Breast epithelium (tissue), 4 donors: ENCODE measurements at regions not wholly inside any gene's neighbourhood (a gene's known extent, or its start where the extent isn't known, plus 50 kb on each side); places are given as distances from the start of the nearest gene placed in this dataset.
A peak's percentile ranks its signal among the peaks of the same experiment; 100 is the strongest.

Experiments used
- DNase-seq, 2 donors: peaks; one replicate each; pipeline ENCODE4 v3.0.0-alpha.2; 2019; ENCODE audit warnings: low spot score in 2 of 2
- H3K27ac ChIP-seq, 2 donors: fragments of 200-600 bp; sonication (generic) in 1 of 2; one replicate each; pipeline ENCODE4 v1.5.1; 2016 to 2019; ENCODE audit warnings: mild to moderate bottlenecking in 1 of 2
- H3K27me3 ChIP-seq, 2 donors: fragments of 200-600 bp; sonication (generic) in 1 of 2; one replicate each; pipeline versions ENCODE4 v1.5.1 to v1.6.0; 2017 to 2019; ENCODE audit warnings: control low read depth in 1 of 2, mild to moderate bottlenecking in 1 of 2
- H3K36me3 ChIP-seq: fragments of 200-600 bp; one replicate; pipeline ENCODE4 v1.5.1; 2019
- H3K4me1 ChIP-seq, 2 donors: fragments of 200-600 bp; sonication (generic); one replicate each; pipeline ENCODE4 v1.5.1; 2016 to 2019; ENCODE audit warnings: control low read depth in 1 of 2
- H3K4me3 ChIP-seq, 3 donors: fragments of 200-600 bp; sonication (generic); 1 replicate in 2 of 3; 2 replicates in 1 of 3; pipeline ENCODE4 v1.5.1; 2016 to 2019; ENCODE audit warnings: mild to moderate bottlenecking in 3 of 3, moderate library complexity in 2 of 3
- H3K9me3 ChIP-seq, 2 donors: fragments of 200-600 bp; sonication (generic) in 1 of 2; one replicate each; pipeline ENCODE4 v1.5.1; 2016 to 2019; ENCODE audit warnings: control low read depth in 1 of 2
- CTCF ChIP-seq, 3 donors: fragments of 450-650 bp; IDR thresholded peaks; one replicate each; pipeline ENCODE4 v1.5.1; 2016 to 2017; ENCODE audit warnings: antibody characterized with exemption in 3 of 3, mild to moderate bottlenecking in 3 of 3, moderate library complexity in 3 of 3
- POLR2A ChIP-seq: fragments of 450-650 bp; IDR thresholded peaks from one replicate; pipeline ENCODE4 v1.6.1; 2016; ENCODE audit warnings: antibody characterized with exemption, mild to moderate bottlenecking, moderate library complexity
- POLR2AphosphoS5 ChIP-seq, 3 donors: sonication (generic); formaldehyde crosslinking; IDR thresholded peaks; one replicate each; pipeline ENCODE4 v1.6.1; 2017; ENCODE audit warnings: antibody characterized with exemption in 3 of 3
- intact Hi-C: fragments of 100-400 bp; cut with DNase I; formaldehyde crosslinking; loops from one replicate; pipeline ENCODE4 v1.15.1; 2023; ENCODE audit warnings: low total_unique reads

GRCh38 chr1:48061162-48062136 lies 64.3 kb upstream of the TRABD2B start:
- Histone ChIP-seq H3K27ac (no peak overlapping the region), H3K27me3 (no peaks in the 10 kb centered on the region), H3K4me1 (peaks cover 0 to 8% of the 10 kb centered on the region in 2 donors), H3K9me3 (no peaks in the 10 kb centered on the region), H3K36me3 (no peaks in the 10 kb centered on the region), H3K4me3 (no peak overlapping the region)
- peak in 1 of 2 donors; percentile 57 for DNase-seq
- TF ChIP-seq POLR2A (no peak), CTCF (IDR thresholded peaks at IDR 0.05) (peak; percentile 34 to 51 (median 42))
- intact Hi-C loops: no loop called here

- H3K27ac ChIP-seq: no peak overlapping the region
- intact Hi-C loops: loop anchor here (10.0 kb wide), 1 partner anchor 54 kb away; no protein-coding TSS in a partner anchor
- no peaks in the 10 kb centered on the region for H3K9me3 ChIP-seq
- peaks cover 0 to 8% of the 10 kb centered on the region in 2 donors for H3K4me1 ChIP-seq
- DNase-seq: no peak
- no peak for TF ChIP-seq POLR2A
- TF ChIP-seq POLR2AphosphoS5 (IDR thresholded peaks at IDR 0.05): no peak
- no peak for TF ChIP-seq CTCF (IDR thresholded peaks at IDR 0.05)
- no peaks in the 10 kb centered on the region for H3K36me3 ChIP-seq
- no peak overlapping the region for H3K4me3 ChIP-seq
- no peaks in the 10 kb centered on the region for H3K27me3 ChIP-seq
Observed at GRCh38 chr1:48059289-48059688, 62.1 kb upstream of the TRABD2B start.

- peaks cover 0 to 8% of the 10 kb centered on the region in 2 donors for H3K4me1 ChIP-seq
- TF ChIP-seq POLR2A (no peak), CTCF (IDR thresholded peaks at IDR 0.05) (no peak), POLR2AphosphoS5 (IDR thresholded peaks at IDR 0.05) (no peak)
- no peaks in the 10 kb centered on the region for H3K36me3 ChIP-seq
- no peak overlapping the region for H3K27ac ChIP-seq
- no peak overlapping the region for H3K4me3 ChIP-seq
- intact Hi-C loops: loop anchor here (10.0 kb wide), 1 partner anchor 54 kb away; no protein-coding TSS in a partner anchor
- H3K27me3 ChIP-seq: no peaks in the 10 kb centered on the region
- H3K9me3 ChIP-seq: no peaks in the 10 kb centered on the region
- no peak for DNase-seq
Observed at GRCh38 chr1:48058135-48059025, 61.2 kb upstream of the TRABD2B start.

- Histone ChIP-seq H3K9me3 (no peaks in the 10 kb centered on the region), H3K27me3 (no peaks in the 10 kb centered on the region), H3K36me3 (no peaks in the 10 kb centered on the region), H3K27ac (no peak overlapping the region), H3K4me1 (peaks cover 0 to 8% of the 10 kb centered on the region in 2 donors), H3K4me3 (no peak overlapping the region)
- DNase-seq: no peak
- intact Hi-C loops: loop anchor here (10.0 kb wide), 1 partner anchor 52 kb away; no protein-coding TSS in a partner anchor
- TF ChIP-seq POLR2A: no peak
- TF ChIP-seq POLR2AphosphoS5 (IDR thresholded peaks at IDR 0.05): no peak
- TF ChIP-seq CTCF (IDR thresholded peaks at IDR 0.05): no peak
Observed at GRCh38 chr1:48057249-48057648, 60.1 kb upstream of the TRABD2B start.
